Ovary (tissue), 3 donors: ENCODE measurements at regions not wholly inside any gene's neighbourhood (a gene's known extent, or its start where the extent isn't known, plus 50 kb on each side); places are given as distances from the start of the nearest gene placed in this dataset.

ENCODE experiments used
- EP300 ChIP-seq: sonication (generic); formaldehyde crosslinking; IDR thresholded peaks from one replicate; pipeline ENCODE4 v1.6.1; 2017; ENCODE audit warnings: antibody characterized with exemption
- TF ChIP-seq, protein P1 (sequence below), 3 donors: fragments of 450-650 bp in 2 of 3; fragments of 200-600 bp in 1 of 3; IDR thresholded peaks; one replicate each; pipeline versions ENCODE4 v1.5.1 to v1.8.0; 2016 to 2022; ENCODE audit warnings: antibody characterized with exemption in 3 of 3, mild to moderate bottlenecking in 1 of 3
- donor health status: DM: no; HTN: no; CAD: no.

- TF ChIP-seq, protein P1, sequence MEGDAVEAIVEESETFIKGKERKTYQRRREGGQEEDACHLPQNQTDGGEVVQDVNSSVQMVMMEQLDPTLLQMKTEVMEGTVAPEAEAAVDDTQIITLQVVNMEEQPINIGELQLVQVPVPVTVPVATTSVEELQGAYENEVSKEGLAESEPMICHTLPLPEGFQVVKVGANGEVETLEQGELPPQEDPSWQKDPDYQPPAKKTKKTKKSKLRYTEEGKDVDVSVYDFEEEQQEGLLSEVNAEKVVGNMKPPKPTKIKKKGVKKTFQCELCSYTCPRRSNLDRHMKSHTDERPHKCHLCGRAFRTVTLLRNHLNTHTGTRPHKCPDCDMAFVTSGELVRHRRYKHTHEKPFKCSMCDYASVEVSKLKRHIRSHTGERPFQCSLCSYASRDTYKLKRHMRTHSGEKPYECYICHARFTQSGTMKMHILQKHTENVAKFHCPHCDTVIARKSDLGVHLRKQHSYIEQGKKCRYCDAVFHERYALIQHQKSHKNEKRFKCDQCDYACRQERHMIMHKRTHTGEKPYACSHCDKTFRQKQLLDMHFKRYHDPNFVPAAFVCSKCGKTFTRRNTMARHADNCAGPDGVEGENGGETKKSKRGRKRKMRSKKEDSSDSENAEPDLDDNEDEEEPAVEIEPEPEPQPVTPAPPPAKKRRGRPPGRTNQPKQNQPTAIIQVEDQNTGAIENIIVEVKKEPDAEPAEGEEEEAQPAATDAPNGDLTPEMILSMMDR (IDR thresholded peaks at IDR 0.05): no peak
- TF ChIP-seq EP300: no peak
These were observed 96.4 kb downstream of the DIRAS2 start for GRCh38 chr9:90546200-90546599.
